Endothelial cell of umbilical vein (primary cell): ENCODE measurements at regions not wholly inside any gene's neighbourhood (a gene's known extent, or its start where the extent isn't known, plus 50 kb on each side); places are given as distances from the start of the nearest gene placed in this dataset.

Experiments
- BruUV-seq: library from RNA; stranded (reverse); fragments of 400-500 nt; replicated peaks from 2 replicates; lab custom pipeline; 2021; lab: Mats Ljungman, UMichigan
- CTCF ChIA-PET: fragments of 300-600, 350-600 bp; sonication (Branson Sonifier 250); formaldehyde crosslinking; loops from one replicate; lab custom pipeline; 2021; ENCODE audit warnings: antibody characterized with exemption, inconsistent platforms; lab: Charles Lee
- POLR2A ChIA-PET: fragments of 300-600, 350-600 bp; sonication (Branson Sonifier 250); formaldehyde crosslinking; loops from one replicate; lab custom pipeline; 2021; ENCODE audit warnings: antibody characterized with exemption, inconsistent platforms; lab: Charles Lee
- DNase-seq: peaks from one replicate; pipeline ENCODE4 v3.0.0-alpha.2; 2011; ENCODE audit warnings: low read depth, low spot score
- FAIRE-seq: peaks from 2 replicates; lab custom pipeline; 2011; peaks lifted over from hg19 to GRCh38; lab: Jason Lieb, UNC
- H2AFZ ChIP-seq: 2 replicates; pipeline ENCODE4 v1.6.0; 2012; ENCODE audit warnings: low read depth, low read length, control low read depth, inconsistent platforms
- H3K27ac ChIP-seq: 2 replicates; pipeline ENCODE4 v1.5.1; 2011; ENCODE audit warnings: low read depth, mild to moderate bottlenecking, control low read depth, low read length, moderate library complexity; ENCODE audit not compliant: insufficient read depth
- H3K27me3 ChIP-seq, 2 experiments: 2 replicates each; pipeline versions ENCODE4 v1.6.0 to v1.6.1; 2011; ENCODE audit warnings: low read length in 2 of 2, mixed read lengths in 1 of 2; ENCODE audit not compliant: control insufficient read depth in 2 of 2, insufficient read depth in 2 of 2
- H3K36me3 ChIP-seq, 2 experiments: 2 replicates in 1 of 2; 3 replicates in 1 of 2; pipeline ENCODE4 v1.5.1; 2011; ENCODE audit warnings: low read length in 2 of 2, mild to moderate bottlenecking in 1 of 2, moderate library complexity in 1 of 2; ENCODE audit not compliant: control insufficient read depth in 2 of 2, insufficient read depth in 2 of 2; ENCODE audit errors: extremely low read depth in 1 of 2
- H3K4me1 ChIP-seq: 3 replicates; pipeline ENCODE4 v1.5.1; 2011; ENCODE audit warnings: mild to moderate bottlenecking, low read length; ENCODE audit not compliant: control insufficient read depth, insufficient read depth; ENCODE audit errors: extremely low read depth
- H3K4me2 ChIP-seq: 2 replicates; pipeline ENCODE4 v1.6.1; 2011; ENCODE audit warnings: low read length, control low read depth, mixed read lengths; ENCODE audit not compliant: insufficient read depth
- H3K4me3 ChIP-seq, 3 experiments: fragments of 200-600 bp in 1 of 3; sonication (generic), shearing (Covaris generic) in 1 of 3; replicated peaks in 1 of 3; 2 replicates each; pipeline ENCODE4 v1.5.1; 2011 to 2016; ENCODE audit warnings: control low read depth in 3 of 3, low read length in 3 of 3, mild to moderate bottlenecking in 2 of 3, inconsistent platforms in 1 of 3, low read depth in 1 of 3, moderate library complexity in 1 of 3; ENCODE audit not compliant: insufficient read depth in 1 of 3
- H3K79me2 ChIP-seq: 2 replicates; pipeline ENCODE4 v1.6.0; 2012; ENCODE audit warnings: low read length, inconsistent platforms; ENCODE audit not compliant: control insufficient read depth, insufficient read depth
- H3K9ac ChIP-seq: replicated peaks from 2 replicates; pipeline ENCODE3; 2011; ENCODE audit warnings: low read length, control low read depth; ENCODE audit not compliant: insufficient read depth; ENCODE audit errors: extremely low read depth
- H3K9me1 ChIP-seq: replicated peaks from 3 replicates; pipeline ENCODE4 v1.6.0; 2011; ENCODE audit warnings: mild to moderate bottlenecking, low read length; ENCODE audit not compliant: control insufficient read depth, insufficient read depth; ENCODE audit errors: extremely low read depth
- H3K9me3 ChIP-seq: replicated peaks from 2 replicates; pipeline ENCODE4 v1.5.1; 2012; ENCODE audit warnings: low read length, inconsistent platforms; ENCODE audit not compliant: control insufficient read depth, insufficient read depth
- H4K20me1 ChIP-seq: replicated peaks from 2 replicates; pipeline ENCODE3; 2011; ENCODE audit warnings: mild to moderate bottlenecking, low read length; ENCODE audit not compliant: control insufficient read depth, insufficient read depth; ENCODE audit errors: extremely low read depth
- CTCF ChIP-seq, 2 donors: IDR thresholded peaks; 1 replicate in 1 of 2; 2 replicates in 1 of 2; pipeline ENCODE4 v1.5.1; 2011; ENCODE audit warnings: low read length in 2 of 2, mild to moderate bottlenecking in 2 of 2, moderate library complexity in 2 of 2, control low read depth in 1 of 2, inconsistent platforms in 1 of 2, low read depth in 1 of 2; ENCODE audit not compliant: insufficient read depth in 1 of 2; ENCODE audit errors: extremely low read depth in 1 of 2
- EZH2 ChIP-seq: IDR thresholded peaks from 2 replicates; pipeline ENCODE4 v1.6.1; 2012; ENCODE audit warnings: borderline replicate concordance, low read depth, mild to moderate bottlenecking, moderate library complexity, low read length, inconsistent platforms; ENCODE audit not compliant: severe bottlenecking
- FOS ChIP-seq: IDR thresholded peaks from 2 replicates; pipeline ENCODE4 v1.6.1; 2011; ENCODE audit warnings: mild to moderate bottlenecking, low read length, moderate library complexity, borderline replicate concordance; ENCODE audit not compliant: insufficient read depth
- GATA2 ChIP-seq: IDR thresholded peaks from 2 replicates; pipeline ENCODE4 v1.7.0; 2011; ENCODE audit warnings: low read depth, mild to moderate bottlenecking, moderate library complexity, mixed read lengths, low read length; ENCODE audit not compliant: insufficient read length, insufficient read depth
- JUN ChIP-seq: IDR thresholded peaks from 2 replicates; pipeline ENCODE4 v1.6.1; 2011; ENCODE audit warnings: borderline replicate concordance, low read depth; ENCODE audit not compliant: insufficient read length, insufficient read depth
- MAX ChIP-seq: IDR thresholded peaks from 2 replicates; pipeline ENCODE4 v1.6.1; 2011; ENCODE audit not compliant: insufficient read depth, insufficient read length
- MYC ChIP-seq: IDR thresholded peaks from one replicate; pipeline ENCODE4 v1.6.1; 2011; ENCODE audit warnings: mild to moderate bottlenecking, low read depth, low read length
- POLR2A ChIP-seq: IDR thresholded peaks from 2 replicates; pipeline ENCODE4 v1.6.1; 2012; ENCODE audit warnings: low read depth, mild to moderate bottlenecking, control low read depth, low read length
- POLR2AphosphoS5 ChIP-seq: IDR thresholded peaks from 2 replicates; pipeline ENCODE4 v1.6.1; 2012; ENCODE audit warnings: low read depth, mild to moderate bottlenecking, control low read depth, low read length, moderate library complexity; ENCODE audit not compliant: insufficient read depth
- dilution Hi-C: fragments of 300-500 bp; cut with MboI; formaldehyde crosslinking; loops from one replicate; pipeline ENCODE4 v1.15.0; 2019; ENCODE audit warnings: low sequenced_read_pairs; ENCODE audit not compliant: extremely low pct_ligation_motif_present
- intact Hi-C: fragments of 100-400 bp; cut with micrococcal nuclease; formaldehyde crosslinking; loops from one replicate; pipeline ENCODE4 v1.10.0; 2022

GRCh38 chr4:167524091-167524490 lies 289.8 kb upstream of the SPOCK3 start:
- FAIRE-seq (no peak), DNase-seq (no peak)
- intact Hi-C loops: no loop called here
- Histone ChIP-seq H3K9ac (no peak overlapping the region), H3K4me1 (no peaks in the 10 kb centered on the region), H3K9me1 (no peaks in the 10 kb centered on the region), H4K20me1 (no peaks in the 10 kb centered on the region), H3K4me3 (no peak overlapping the region), H3K27me3 (no peaks in the 10 kb centered on the region), H3K9me3 (no peaks in the 10 kb centered on the region), H3K79me2 (no peaks in the 10 kb centered on the region), H2AFZ (no peak overlapping the region), H3K36me3 (no peaks in the 10 kb centered on the region), H3K27ac (no peak overlapping the region), H3K4me2 (no peak overlapping the region)
- dilution Hi-C loops: no loop called here
- ChIA-PET POLR2A (no interaction called here), CTCF (no interaction called here)
- no TSS peak for BruUV-seq
- TF ChIP-seq MYC (no peak), GATA2 (no peak), FOS (no peak), EZH2 (no peak), MAX (no peak), CTCF (IDR thresholded peaks at IDR 0.05; ENCODE audit: extremely low read depth in 1 of 2, insufficient read depth in 1 of 2, low read depth in 1 of 2, low read length in 2 of 2) (no peak), POLR2A (no peak), POLR2AphosphoS5 (no peak), JUN (no peak)
